ENCODE measurements at regions not wholly inside any gene's neighbourhood (a gene's known extent, or its start where the extent isn't known, plus 50 kb on each side); places are given as distances from the start of the nearest gene placed in this dataset.

DNA sequence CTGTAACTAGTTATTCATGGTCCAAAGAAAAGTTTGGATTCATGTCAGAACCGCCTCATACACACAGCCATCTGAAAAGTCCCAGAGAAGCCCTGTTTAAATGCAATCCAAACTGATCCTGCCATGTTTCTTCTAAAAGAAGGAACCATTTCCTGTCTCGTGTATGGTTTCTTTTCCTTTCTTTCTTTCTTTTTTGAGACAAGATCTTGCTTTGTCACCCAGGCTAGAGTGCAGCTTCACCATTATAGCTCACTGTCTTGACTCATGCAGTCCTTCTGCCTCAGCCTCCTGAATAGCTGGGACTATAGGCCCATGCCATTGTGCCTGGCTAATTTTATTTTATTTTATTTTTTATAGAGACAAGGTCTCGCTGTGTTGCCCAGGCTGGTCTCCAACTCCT lies 77.4 kb upstream of the NSMCE3 start:
- TF ChIP-seq EZH2 (IDR thresholded peaks at IDR 0.05) (no peak), EZH2phosphoT487 (IDR thresholded peaks at IDR 0.05) (no peak)
